ENCODE measurements at regions not wholly inside any gene's neighbourhood (a gene's known extent, or its start where the extent isn't known, plus 50 kb on each side); places are given as distances from the start of the nearest gene placed in this dataset.

DNA sequence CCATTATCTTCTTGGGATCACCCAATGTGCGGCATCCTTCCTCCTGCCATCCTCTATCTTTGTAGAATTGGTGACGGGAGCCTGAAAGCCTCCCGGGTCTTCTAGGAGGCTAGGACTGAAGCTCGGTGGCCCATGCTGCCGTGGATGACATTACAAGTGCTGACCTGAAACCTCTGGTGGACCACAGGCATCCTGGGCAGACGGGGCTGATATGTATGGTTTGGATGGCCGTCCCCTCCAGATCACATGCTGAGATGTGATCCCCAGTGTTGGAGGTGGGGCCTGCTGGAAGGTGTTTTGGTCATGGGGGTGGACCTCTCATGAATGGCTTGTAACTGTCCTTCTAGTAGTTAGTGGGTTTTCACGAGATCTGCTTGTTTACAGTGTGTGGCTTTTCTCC lies 1525.8 kb downstream of the BRD1 start:
- TF ChIP-seq, protein P1, sequence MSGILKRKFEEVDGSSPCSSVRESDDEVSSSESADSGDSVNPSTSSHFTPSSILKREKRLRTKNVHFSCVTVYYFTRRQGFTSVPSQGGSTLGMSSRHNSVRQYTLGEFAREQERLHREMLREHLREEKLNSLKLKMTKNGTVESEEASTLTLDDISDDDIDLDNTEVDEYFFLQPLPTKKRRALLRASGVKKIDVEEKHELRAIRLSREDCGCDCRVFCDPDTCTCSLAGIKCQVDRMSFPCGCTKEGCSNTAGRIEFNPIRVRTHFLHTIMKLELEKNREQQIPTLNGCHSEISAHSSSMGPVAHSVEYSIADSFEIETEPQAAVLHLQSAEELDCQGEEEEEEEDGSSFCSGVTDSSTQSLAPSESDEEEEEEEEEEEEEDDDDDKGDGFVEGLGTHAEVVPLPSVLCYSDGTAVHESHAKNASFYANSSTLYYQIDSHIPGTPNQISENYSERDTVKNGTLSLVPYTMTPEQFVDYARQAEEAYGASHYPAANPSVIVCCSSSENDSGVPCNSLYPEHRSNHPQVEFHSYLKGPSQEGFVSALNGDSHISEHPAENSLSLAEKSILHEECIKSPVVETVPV (CRISPR knock-in tag; IDR thresholded peaks at IDR 0.05) = no peak
- TF ChIP-seq ZNF565 (CRISPR knock-in tag; conservative IDR thresholded peaks at IDR 0.05; ENCODE audit: low read depth) (no peak), OSR1 (CRISPR knock-in tag; IDR thresholded peaks at IDR 0.05) (no peak), PPARA (CRISPR knock-in tag; IDR thresholded peaks at IDR 0.05; ENCODE audit: borderline replicate concordance) (no peak), RARB (CRISPR knock-in tag; IDR thresholded peaks at IDR 0.05) (no peak), TOX (CRISPR knock-in tag; IDR thresholded peaks at IDR 0.05; ENCODE audit: borderline replicate concordance) (no peak), ZNF8 (CRISPR knock-in tag; IDR thresholded peaks at IDR 0.05) (no peak), ARNTL (CRISPR knock-in tag; IDR thresholded peaks at IDR 0.05; ENCODE audit: borderline replicate concordance, low read depth) (no peak), ZFP3 (CRISPR knock-in tag; IDR thresholded peaks at IDR 0.05) (no peak), BACH2 (CRISPR knock-in tag; IDR thresholded peaks at IDR 0.05; ENCODE audit: borderline replicate concordance) (no peak), ISL1 (CRISPR knock-in tag; IDR thresholded peaks at IDR 0.05) (no peak), ZC3H10 (CRISPR knock-in tag; IDR thresholded peaks at IDR 0.05) (no peak), ESRRG (CRISPR knock-in tag; IDR thresholded peaks at IDR 0.05) (no peak), ZNF70 (CRISPR knock-in tag; IDR thresholded peaks at IDR 0.05) (no peak)
- TF ChIP-seq, protein P2, sequence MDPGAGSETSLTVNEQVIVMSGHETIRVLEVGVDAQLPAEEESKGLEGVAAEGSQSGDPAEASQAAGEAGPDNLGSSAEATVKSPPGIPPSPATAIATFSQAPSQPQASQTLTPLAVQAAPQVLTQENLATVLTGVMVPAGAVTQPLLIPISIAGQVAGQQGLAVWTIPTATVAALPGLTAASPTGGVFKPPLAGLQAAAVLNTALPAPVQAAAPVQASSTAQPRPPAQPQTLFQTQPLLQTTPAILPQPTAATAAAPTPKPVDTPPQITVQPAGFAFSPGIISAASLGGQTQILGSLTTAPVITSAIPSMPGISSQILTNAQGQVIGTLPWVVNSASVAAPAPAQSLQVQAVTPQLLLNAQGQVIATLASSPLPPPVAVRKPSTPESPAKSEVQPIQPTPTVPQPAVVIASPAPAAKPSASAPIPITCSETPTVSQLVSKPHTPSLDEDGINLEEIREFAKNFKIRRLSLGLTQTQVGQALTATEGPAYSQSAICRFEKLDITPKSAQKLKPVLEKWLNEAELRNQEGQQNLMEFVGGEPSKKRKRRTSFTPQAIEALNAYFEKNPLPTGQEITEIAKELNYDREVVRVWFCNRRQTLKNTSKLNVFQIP (CRISPR knock-in tag; IDR thresholded peaks at IDR 0.05; ENCODE audit: borderline replicate concordance, low read depth) = no peak
- TF ChIP-seq, protein P3, sequence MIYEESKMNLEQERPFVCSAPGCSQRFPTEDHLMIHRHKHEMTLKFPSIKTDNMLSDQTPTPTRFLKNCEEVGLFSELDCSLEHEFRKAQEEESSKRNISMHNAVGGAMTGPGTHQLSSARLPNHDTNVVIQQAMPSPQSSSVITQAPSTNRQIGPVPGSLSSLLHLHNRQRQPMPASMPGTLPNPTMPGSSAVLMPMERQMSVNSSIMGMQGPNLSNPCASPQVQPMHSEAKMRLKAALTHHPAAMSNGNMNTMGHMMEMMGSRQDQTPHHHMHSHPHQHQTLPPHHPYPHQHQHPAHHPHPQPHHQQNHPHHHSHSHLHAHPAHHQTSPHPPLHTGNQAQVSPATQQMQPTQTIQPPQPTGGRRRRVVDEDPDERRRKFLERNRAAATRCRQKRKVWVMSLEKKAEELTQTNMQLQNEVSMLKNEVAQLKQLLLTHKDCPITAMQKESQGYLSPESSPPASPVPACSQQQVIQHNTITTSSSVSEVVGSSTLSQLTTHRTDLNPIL (CRISPR knock-in tag; IDR thresholded peaks at IDR 0.05; ENCODE audit: low read depth) = no peak
- TF ChIP-seq, protein P4, sequence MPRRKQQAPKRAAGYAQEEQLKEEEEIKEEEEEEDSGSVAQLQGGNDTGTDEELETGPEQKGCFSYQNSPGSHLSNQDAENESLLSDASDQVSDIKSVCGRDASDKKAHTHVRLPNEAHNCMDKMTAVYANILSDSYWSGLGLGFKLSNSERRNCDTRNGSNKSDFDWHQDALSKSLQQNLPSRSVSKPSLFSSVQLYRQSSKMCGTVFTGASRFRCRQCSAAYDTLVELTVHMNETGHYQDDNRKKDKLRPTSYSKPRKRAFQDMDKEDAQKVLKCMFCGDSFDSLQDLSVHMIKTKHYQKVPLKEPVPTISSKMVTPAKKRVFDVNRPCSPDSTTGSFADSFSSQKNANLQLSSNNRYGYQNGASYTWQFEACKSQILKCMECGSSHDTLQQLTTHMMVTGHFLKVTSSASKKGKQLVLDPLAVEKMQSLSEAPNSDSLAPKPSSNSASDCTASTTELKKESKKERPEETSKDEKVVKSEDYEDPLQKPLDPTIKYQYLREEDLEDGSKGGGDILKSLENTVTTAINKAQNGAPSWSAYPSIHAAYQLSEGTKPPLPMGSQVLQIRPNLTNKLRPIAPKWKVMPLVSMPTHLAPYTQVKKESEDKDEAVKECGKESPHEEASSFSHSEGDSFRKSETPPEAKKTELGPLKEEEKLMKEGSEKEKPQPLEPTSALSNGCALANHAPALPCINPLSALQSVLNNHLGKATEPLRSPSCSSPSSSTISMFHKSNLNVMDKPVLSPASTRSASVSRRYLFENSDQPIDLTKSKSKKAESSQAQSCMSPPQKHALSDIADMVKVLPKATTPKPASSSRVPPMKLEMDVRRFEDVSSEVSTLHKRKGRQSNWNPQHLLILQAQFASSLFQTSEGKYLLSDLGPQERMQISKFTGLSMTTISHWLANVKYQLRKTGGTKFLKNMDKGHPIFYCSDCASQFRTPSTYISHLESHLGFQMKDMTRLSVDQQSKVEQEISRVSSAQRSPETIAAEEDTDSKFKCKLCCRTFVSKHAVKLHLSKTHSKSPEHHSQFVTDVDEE (CRISPR knock-in tag; IDR thresholded peaks at IDR 0.05) = no peak
- no peak for ATAC-seq

DNA sequence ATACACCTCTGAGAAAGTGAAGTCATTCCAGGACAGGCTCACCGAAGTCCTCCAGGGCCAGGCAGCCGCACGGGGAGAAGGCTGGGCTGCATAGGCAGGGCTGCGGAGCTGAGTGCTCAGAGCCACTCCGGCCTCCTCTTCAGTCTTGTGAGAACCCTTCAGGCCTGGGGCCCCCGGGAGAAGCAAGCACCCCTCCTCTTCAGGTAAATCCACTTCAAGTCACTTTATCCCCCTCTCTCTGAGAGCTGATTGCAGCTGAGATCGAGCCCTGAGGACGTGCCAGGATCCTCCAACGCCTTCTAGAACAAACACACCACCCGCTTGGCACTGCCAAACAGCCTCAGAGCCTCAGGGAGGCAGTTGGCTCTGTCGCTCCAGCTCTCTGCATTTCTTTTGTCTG lies 1526.3 kb downstream of the BRD1 start:
- no peak for TF ChIP-seq ZFP30 (CRISPR knock-in tag; IDR thresholded peaks at IDR 0.05)
- TF ChIP-seq RARB (CRISPR knock-in tag; IDR thresholded peaks at IDR 0.05) = no peak
- TF ChIP-seq, protein P2 (CRISPR knock-in tag; IDR thresholded peaks at IDR 0.05; ENCODE audit: borderline replicate concordance, low read depth) = no peak
- TF ChIP-seq ISL1 (CRISPR knock-in tag; IDR thresholded peaks at IDR 0.05) = no peak
- no peak for TF ChIP-seq ZNF8 (CRISPR knock-in tag; IDR thresholded peaks at IDR 0.05)
- no peak for TF ChIP-seq ARNTL (CRISPR knock-in tag; IDR thresholded peaks at IDR 0.05; ENCODE audit: borderline replicate concordance, low read depth)
- TF ChIP-seq SNAI2 (CRISPR knock-in tag; IDR thresholded peaks at IDR 0.05) = no peak
- no peak for TF ChIP-seq OSR1 (CRISPR knock-in tag; IDR thresholded peaks at IDR 0.05)
- no peak for TF ChIP-seq ZC3H10 (CRISPR knock-in tag; IDR thresholded peaks at IDR 0.05)
- TF ChIP-seq, protein P4 (CRISPR knock-in tag; IDR thresholded peaks at IDR 0.05) = no peak
- no peak for TF ChIP-seq CSDC2 (CRISPR knock-in tag; IDR thresholded peaks at IDR 0.05)
- no peak for TF ChIP-seq PPARA (CRISPR knock-in tag; IDR thresholded peaks at IDR 0.05; ENCODE audit: borderline replicate concordance)
- TF ChIP-seq TOX (CRISPR knock-in tag; IDR thresholded peaks at IDR 0.05; ENCODE audit: borderline replicate concordance) = no peak
- TF ChIP-seq, protein P1 (CRISPR knock-in tag; IDR thresholded peaks at IDR 0.05) = no peak
- no peak for TF ChIP-seq TCF4 (CRISPR knock-in tag; IDR thresholded peaks at IDR 0.05; ENCODE audit: borderline replicate concordance)
- TF ChIP-seq, protein P5, sequence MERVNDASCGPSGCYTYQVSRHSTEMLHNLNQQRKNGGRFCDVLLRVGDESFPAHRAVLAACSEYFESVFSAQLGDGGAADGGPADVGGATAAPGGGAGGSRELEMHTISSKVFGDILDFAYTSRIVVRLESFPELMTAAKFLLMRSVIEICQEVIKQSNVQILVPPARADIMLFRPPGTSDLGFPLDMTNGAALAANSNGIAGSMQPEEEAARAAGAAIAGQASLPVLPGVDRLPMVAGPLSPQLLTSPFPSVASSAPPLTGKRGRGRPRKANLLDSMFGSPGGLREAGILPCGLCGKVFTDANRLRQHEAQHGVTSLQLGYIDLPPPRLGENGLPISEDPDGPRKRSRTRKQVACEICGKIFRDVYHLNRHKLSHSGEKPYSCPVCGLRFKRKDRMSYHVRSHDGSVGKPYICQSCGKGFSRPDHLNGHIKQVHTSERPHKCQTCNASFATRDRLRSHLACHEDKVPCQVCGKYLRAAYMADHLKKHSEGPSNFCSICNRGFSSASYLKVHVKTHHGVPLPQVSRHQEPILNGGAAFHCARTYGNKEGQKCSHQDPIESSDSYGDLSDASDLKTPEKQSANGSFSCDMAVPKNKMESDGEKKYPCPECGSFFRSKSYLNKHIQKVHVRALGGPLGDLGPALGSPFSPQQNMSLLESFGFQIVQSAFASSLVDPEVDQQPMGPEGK (CRISPR knock-in tag; IDR thresholded peaks at IDR 0.05; ENCODE audit: borderline replicate concordance) = no peak
- no peak for TF ChIP-seq ZNF70 (CRISPR knock-in tag; IDR thresholded peaks at IDR 0.05)

More for the DNA sequence above, 1526.3 kb downstream of the BRD1 start:
- ATAC-seq = no peak

All from SK-N-SH treated with all-trans-retinoic acid at 6 μM for 48 hours (cell line).